Nephron (organoid): ENCODE measurements at regions not wholly inside any gene's neighbourhood (a gene's known extent, or its start where the extent isn't known, plus 50 kb on each side); places are given as distances from the start of the nearest gene placed in this dataset.

Experiments used
- H3K27ac Mint-ChIP-seq, 3 experiments: 2 replicates each; pipeline ENCODE4 v1.8.0; 2020; ENCODE audit warnings: mixed read lengths in 3 of 3, mild to moderate bottlenecking in 2 of 3, moderate library complexity in 1 of 3
- H3K27me3 Mint-ChIP-seq: 2 replicates; pipeline ENCODE4 v1.8.0; 2021; ENCODE audit warnings: low read depth, mild to moderate bottlenecking, moderate library complexity, mixed read lengths
- H3K36me3 Mint-ChIP-seq: 2 replicates; pipeline ENCODE4 v1.8.0; 2020; ENCODE audit warnings: low read depth, mixed read lengths
- H3K4me1 Mint-ChIP-seq: 2 replicates; pipeline ENCODE4 v1.8.0; 2020; ENCODE audit warnings: mixed read lengths
- H3K4me3 Mint-ChIP-seq, 3 experiments: 2 replicates each; pipeline ENCODE4 v1.8.0; 2020; ENCODE audit warnings: mild to moderate bottlenecking in 3 of 3, mixed read lengths in 3 of 3, moderate library complexity in 2 of 3
- H3K9me3 Mint-ChIP-seq: 2 replicates; pipeline ENCODE4 v1.8.0; 2020; ENCODE audit warnings: mixed read lengths
- CTCF ChIP-seq, 3 experiments: fragments of 200-600 bp; sonication (generic); IDR thresholded peaks; one replicate each; pipeline ENCODE4 v1.5.0; 2021; ENCODE audit warnings: antibody characterized with exemption in 3 of 3; ENCODE audit not compliant: unreplicated experiment in 3 of 3

GRCh38 chr16:66236301-66236700, 130.2 kb upstream of the CDH5 start:
- Mint-ChIP-seq H3K27ac (peak overlapping the region in 1 of 3 experiments; percentile 50), H3K4me1 (peaks cover 40% of the 10 kb centered on the region), H3K9me3 (peaks cover 16% of the 10 kb centered on the region), H3K4me3 (no peak overlapping the region), H3K27me3 (peaks cover 7% of the 10 kb centered on the region), H3K36me3 (peaks cover 3% of the 10 kb centered on the region)
- TF ChIP-seq CTCF (IDR thresholded peaks at IDR 0.05; ENCODE audit: unreplicated experiment in 3 of 3): no peak

DNA sequence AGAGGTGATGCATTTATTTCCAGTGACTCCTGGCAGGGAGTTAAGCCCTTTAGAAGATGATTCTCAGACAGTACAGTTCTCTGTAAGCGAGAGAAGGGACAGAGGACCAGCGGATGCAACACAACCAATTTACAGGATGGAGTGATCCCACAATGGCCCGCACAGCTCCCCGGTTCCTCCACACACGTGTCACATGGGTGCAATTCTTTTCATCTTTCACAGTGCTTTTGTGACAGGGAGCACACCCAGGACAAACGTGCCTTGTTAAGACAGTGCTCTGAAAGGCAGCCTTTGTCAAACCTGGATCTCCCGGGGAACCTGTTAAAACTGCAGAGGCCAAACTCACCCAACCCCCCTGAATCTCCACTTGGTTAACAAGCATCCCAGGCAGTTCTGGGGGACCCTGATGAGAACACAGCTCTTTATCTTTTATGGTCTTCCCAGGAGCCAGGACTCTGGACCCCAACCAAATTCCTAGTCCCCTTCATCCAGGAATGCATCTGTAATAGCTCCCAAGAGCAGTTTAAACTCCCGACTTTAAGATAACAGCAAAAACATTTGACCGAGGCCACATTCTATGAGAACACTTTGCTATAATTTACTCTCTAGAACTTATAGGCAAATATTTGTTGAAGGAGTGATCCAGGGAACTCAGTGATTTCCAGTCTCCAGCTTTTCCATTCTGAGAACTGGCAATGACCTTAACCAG, 134.9 kb upstream of the CDH5 start:
- H3K27me3 Mint-ChIP-seq: peaks cover 9% of the 10 kb centered on the region
- H3K4me1 Mint-ChIP-seq: peaks cover 53% of the 10 kb centered on the region
- peak overlapping the region in 1 of 3 experiments; percentile 10 for H3K4me3 Mint-ChIP-seq
- H3K36me3 Mint-ChIP-seq: no peaks in the 10 kb centered on the region
- peak overlapping the region; percentile 74 to 95 (median 93) for H3K27ac Mint-ChIP-seq
- no peaks in the 10 kb centered on the region for H3K9me3 Mint-ChIP-seq
- no peak for TF ChIP-seq CTCF (IDR thresholded peaks at IDR 0.05; ENCODE audit: unreplicated experiment in 3 of 3)

DNA sequence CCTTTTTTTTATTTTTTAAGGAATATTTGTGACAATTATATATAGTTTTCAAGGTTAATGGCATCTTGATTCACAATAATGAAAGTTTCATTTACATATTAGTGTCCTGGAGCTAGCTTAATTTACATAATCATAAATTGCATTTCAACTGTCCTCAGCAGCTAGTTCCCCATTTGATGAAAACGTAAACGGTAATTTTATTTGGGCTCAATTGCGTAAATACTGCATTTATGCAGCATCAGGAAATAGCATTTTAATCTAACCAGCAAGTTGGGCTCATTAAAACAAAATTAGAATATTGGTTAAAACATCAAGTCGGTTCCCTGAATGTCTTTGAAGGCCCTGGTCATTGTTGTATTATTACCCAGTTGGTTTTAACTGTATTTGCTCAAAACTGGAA, 136.8 kb upstream of the CDH5 start:
- H3K4me3 Mint-ChIP-seq: no peak overlapping the region
- H3K36me3 Mint-ChIP-seq: no peaks in the 10 kb centered on the region
- no peaks in the 10 kb centered on the region for H3K9me3 Mint-ChIP-seq
- H3K27ac Mint-ChIP-seq: peak overlapping the region in 2 of 3 experiments; percentile 46 to 84
- peaks cover 9% of the 10 kb centered on the region for H3K27me3 Mint-ChIP-seq
- TF ChIP-seq CTCF (IDR thresholded peaks at IDR 0.05; ENCODE audit: unreplicated experiment in 3 of 3): no peak
- H3K4me1 Mint-ChIP-seq: peaks cover 53% of the 10 kb centered on the region

DNA sequence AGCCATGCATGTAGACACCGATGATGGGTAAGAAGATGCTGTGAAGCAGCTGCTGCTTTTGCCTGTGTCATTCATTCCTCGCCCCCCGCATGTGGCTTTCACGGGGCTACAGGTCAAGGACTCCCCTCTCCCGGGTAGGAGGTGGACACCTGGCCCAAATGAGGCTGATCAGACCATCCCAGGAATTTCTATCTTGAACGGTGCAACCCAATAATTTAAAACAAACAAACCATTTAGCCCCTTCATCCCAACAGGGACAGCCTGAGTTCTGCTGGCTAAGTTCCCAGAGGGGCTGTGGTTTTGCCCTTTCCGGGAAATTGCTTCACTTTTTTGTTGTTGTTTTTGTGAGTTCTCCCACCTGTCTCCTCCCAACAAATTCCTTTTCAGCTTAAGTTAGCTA, 137.7 kb upstream of the CDH5 start:
- H3K9me3 Mint-ChIP-seq: no peaks in the 10 kb centered on the region
- no peak for TF ChIP-seq CTCF (IDR thresholded peaks at IDR 0.05; ENCODE audit: unreplicated experiment in 3 of 3)
- no peaks in the 10 kb centered on the region for H3K36me3 Mint-ChIP-seq
- H3K27me3 Mint-ChIP-seq: peaks cover 12% of the 10 kb centered on the region
- H3K4me3 Mint-ChIP-seq: no peak overlapping the region
- H3K27ac Mint-ChIP-seq: peak overlapping the region; percentile 84 to 94 (median 87)
- peaks cover 51% of the 10 kb centered on the region for H3K4me1 Mint-ChIP-seq

- no peaks in the 10 kb centered on the region for H3K9me3 Mint-ChIP-seq
- H3K36me3 Mint-ChIP-seq: no peaks in the 10 kb centered on the region
- peaks cover 11% of the 10 kb centered on the region for H3K27me3 Mint-ChIP-seq
- peak overlapping the region; percentile 84 to 94 (median 87) for H3K27ac Mint-ChIP-seq
- no peak overlapping the region for H3K4me3 Mint-ChIP-seq
- no peak for TF ChIP-seq CTCF (IDR thresholded peaks at IDR 0.05; ENCODE audit: unreplicated experiment in 3 of 3)
- H3K4me1 Mint-ChIP-seq: peaks cover 51% of the 10 kb centered on the region
Observed at GRCh38 chr16:66227766-66228530, 138.5 kb upstream of the CDH5 start.
